HCEC 1CT (cell line): ENCODE measurements at regions not wholly inside any gene's neighbourhood (a gene's known extent, or its start where the extent isn't known, plus 50 kb on each side); places are given as distances from the start of the nearest gene placed in this dataset.

Experiments used
- DNase-seq: peaks from one replicate; pipeline ENCODE4 v3.0.0-alpha.2; 2017

DNA sequence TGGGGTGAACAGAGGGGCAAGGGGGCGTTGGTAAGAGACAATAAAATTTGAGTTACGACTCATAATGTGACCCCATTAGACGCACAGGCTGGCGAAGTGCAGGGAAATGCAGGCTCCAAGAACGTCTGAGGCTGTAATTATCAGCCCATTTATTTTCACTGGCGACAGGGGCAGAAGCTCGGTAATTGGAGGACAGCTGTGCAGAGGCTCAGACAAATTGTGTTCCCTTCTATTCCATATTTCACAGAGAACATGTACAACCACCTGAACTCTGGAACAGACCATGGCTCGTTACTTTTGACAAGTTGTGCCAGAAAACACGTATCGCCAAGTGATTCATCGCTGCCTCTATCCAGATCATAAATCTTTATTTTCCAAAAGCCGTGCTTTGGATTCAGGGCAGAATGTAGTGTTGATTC is 137.3 kb upstream of the FRMD4A start:
- no peak for DNase-seq

DNA sequence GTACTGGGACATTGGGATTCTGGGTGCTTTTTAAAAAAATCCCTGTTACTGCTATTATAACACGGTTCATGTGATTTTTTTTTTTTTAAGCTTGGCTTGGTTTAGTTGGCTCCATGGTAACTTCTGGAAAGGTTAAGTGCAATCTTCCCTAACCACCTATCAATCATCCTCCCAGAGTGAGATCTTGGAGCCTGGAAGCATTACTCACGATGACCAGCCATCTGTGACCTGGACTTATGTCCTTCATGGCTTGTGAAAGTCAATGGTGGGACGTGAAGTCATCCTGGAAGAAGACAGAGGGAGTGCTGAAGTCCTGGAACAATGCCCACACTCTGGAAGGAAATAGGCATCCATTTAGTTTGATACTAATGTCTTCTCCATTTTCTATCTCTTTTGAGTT is 135.5 kb upstream of the FRMD4A start:
- DNase-seq: peak; percentile 66

- no peak for DNase-seq
Measured at GRCh38 chr10:14460447-14460846, 129.7 kb upstream of the FRMD4A start.

GRCh38 chr10:14459665-14460064 is 128.9 kb upstream of the FRMD4A start:
- no peak for DNase-seq

DNA sequence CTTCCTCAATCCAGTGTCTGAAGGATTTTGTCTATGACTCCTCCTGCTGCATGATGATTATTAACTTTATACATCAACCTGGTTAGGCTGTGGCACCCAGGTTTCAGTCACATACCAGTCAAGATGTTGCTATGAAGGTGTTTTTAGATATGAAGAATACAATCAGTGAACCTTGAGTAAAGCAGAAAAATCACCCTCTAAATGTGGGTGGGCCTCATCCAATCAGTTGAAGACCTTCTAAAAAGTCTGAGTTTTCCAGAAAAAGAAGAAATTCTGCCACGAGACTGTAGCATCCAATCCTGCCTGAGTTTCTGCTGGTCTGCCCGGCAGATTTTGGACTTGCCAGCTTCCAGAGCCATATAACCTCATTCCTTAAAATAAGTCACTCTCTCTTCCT is 126.1 kb upstream of the FRMD4A start:
- DNase-seq: no peak

DNA sequence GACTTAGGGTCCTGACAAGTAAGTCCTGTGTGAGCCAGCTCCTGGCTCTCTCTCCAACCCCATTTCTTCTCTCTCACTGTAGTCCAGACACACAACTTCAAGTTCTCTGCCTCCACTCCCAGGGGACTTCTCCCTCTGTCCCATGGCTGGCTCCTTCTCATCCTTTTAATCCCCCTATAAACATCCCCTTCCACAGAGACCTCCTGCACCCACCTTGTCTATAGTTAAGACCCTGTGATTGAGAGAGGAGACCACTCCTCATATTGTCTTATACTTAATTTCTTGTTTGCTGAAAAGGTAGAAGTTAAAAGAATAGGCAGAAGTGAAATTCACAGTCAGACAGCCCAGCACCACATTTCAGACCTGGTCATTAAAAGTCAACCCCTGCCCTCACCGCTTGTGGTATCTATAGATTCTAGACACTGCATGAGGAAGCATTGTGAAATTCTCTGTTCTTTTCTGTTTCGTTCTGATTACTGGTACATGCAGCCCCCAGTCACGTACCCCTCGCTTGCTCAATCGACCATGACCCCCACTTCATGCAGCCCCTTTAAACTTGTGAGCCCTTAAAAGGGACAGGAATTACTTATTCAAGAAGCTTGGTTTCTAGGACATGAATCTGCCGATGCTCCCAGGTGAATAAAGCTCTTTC is 125.6 kb upstream of the FRMD4A start:
- DNase-seq: no peak

GRCh38 chr10:14454629-14455028 is 123.9 kb upstream of the FRMD4A start:
- DNase-seq: no peak

- no peak for DNase-seq
Measured at GRCh38 chr10:14454206-14454605, 123.5 kb upstream of the FRMD4A start.

GRCh38 chr10:14453593-14453992 is 122.9 kb upstream of the FRMD4A start:
- no peak for DNase-seq

DNA sequence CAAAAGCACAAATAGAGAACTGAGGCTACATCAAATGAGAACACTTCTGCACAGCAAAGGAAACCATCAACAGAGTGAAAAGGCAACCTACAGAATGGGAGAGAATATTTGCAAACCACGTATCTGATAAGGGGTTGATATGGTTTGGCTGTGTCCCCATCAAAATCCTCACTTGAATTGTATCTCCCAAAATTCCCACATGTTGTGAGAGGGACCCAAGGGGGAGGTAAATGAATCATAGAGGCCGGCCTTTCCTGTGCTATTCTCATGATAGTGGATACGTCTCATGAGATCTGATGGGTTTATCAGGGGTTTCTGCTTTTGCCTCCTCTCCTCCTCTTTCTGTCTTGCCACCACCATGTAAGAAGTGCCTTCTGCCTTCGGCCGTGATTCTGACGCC is 120.6 kb upstream of the FRMD4A start:
- no peak for DNase-seq

DNA sequence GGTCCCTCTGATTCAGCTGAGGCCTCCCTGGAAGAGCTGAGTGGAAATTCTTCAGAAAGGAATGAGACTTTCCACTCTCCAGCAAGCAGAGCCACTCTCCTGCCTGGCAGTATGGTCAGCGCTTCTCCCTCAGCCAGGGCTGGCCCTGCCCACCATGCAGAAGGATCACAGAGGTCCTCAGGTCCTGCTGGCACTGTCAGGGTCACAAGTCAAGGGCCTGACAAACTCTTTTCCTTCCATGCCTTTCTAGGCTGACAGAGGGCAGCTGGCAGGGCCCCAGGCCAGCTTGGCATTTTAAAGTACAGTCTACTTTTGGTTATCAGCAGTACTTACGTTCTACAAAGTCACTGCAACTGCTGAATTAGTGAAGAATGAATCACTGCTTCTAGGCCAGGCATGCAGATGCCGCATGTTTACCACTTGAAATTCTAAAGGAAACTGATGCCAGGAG is 119.3 kb upstream of the FRMD4A start:
- peak; percentile 43 for DNase-seq

GRCh38 chr10:14449293-14449815 is 118.6 kb upstream of the FRMD4A start:
- DNase-seq: no peak

DNA sequence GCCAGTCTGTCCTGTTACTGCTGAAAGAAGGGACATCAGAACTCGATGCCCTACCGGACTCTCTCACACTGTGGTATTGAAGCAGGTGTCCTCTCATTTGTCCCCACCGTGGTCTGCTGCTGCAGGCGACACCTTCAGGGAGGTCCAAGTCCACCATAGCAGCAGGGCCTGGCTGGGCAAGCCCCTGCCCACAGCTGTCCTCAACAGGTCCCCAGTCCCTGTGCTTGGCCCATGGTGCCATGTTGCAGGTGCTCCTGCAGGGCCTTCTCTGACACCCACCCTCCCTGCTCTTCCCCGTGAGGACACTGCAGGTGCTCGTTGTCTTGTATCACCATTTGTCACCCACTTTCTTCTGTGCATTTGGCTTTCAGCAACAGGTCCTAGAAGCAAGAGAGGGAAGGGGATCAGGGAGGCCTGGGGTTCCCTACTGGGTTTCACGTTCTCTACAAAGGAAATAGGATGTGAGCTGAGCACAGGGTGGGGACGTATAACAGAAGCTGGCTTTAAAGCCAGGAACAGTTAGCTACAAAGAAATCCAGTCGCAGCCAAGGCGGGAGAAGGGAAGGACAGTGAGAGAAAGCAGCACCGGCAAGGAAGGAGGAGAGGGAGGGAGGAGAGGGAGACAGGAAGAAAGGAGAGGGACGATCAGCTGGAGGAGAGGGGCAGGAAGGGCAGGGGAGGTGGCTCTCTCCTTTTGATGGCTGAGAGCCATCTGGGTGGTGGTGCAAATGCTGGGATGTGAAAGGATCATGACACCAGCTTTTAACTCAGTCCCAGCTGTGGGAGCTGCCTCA is 117.7 kb upstream of the FRMD4A start:
- DNase-seq: no peak

GRCh38 chr10:14447094-14447839 is 116.5 kb upstream of the FRMD4A start:
- DNase-seq: no peak

DNA sequence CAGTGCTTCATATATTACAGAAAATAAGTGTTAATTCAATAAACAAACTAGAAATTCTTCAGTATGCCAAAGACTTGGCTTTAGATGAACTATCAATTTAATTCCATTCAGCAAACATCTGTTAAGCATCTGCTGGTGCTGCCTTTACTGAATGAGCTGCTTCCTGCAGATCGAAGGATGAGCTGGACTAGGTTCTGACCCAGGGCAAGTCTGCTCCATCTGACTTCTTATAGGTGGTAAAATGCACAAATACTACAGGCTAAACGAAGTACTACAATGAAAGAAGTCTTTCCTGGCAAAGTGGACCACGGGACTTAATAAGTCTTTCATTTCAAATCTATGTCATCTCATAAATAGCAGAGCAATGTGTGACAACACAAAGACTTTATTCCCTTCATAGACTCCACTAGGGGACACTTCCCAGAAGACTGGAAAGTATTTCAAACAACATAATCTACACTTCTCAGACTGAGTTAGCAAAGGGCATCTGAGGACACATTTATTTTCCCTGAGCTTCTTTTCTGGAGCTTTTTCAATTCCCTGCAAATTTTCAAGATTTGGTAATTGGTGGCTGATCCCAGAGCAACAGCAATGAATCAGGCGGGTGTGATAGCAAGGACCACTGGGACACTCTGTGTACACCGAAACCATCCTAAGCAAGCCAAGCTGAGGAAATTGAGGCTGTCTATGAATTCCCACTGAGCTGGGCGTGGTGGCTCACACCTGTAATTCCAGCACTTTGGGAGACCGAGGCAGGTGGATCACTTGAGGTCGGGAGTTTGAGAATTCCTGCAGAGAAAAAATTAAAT is 108.9 kb upstream of the FRMD4A start:
- peak; percentile 16 for DNase-seq

- DNase-seq: no peak
Measured at GRCh38 chr10:14438576-14438975, 107.9 kb upstream of the FRMD4A start.

DNA sequence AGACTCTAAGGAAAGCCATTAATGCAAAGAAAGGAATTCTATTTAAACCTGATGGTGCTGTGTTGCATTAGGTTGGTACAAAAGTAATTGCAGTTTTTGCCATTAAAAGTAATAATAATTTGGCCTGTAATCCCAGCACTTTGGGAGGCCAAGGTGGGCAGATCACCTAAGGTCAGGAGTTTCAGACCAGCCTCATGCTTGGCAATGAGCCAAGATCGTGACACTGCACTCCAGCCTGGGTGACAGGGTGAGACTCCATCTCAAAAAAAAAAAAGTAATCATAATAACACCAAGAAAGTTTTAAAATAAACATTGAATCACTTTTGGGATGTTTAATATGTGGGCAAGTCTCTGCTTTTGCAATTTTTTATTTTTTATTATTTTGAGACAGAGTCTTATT is 107.3 kb upstream of the FRMD4A start:
- DNase-seq: no peak

GRCh38 chr10:14435976-14436632 is 105.4 kb upstream of the FRMD4A start:
- no peak for DNase-seq

- DNase-seq: no peak
Measured at GRCh38 chr10:14433147-14433546, 102.4 kb upstream of the FRMD4A start.

DNA sequence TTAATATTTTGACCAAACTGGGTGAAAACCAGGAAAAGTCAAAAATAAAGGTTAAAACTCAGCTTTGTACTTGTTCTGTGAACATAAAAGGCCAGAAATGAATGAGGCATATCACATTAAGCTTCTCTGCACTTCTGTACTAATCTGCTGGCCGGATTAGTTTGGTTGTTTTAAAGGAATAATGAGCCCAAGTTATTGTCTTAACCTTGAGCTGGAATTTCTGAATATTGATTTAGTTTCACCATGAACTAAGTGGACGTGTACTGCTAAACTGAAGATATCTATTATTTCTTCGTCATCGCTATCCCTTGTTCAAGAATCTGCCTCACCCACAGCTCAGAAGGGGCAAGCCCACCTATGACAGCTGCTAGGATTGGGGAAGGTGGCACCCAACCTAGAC is 101.1 kb upstream of the FRMD4A start:
- DNase-seq: no peak

GRCh38 chr10:14429043-14429700 is 98.4 kb upstream of the FRMD4A start:
- no peak for DNase-seq

DNA sequence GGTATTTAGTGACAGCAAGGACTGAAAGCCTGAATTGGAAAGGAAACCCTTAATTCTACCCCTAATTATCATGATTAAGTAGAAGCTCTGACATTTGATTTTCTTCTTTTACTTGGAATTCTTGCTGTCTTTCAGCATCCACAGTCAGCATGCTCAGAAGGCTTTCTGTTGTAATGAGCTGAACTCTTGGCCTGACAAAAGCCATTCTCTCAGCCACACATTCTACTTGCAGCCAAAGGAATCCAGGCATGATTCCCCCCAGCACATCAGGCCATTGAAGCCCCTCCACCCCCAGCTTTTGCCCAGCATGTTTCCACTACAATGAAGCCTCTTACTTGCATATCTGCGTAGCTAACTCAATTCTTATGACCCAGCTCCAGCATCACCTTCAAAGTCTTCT is 94.3 kb upstream of the FRMD4A start:
- DNase-seq: no peak
